NCI-H1930 (cell line): ENCODE measurements at regions not wholly inside any gene's neighbourhood (a gene's known extent, or its start where the extent isn't known, plus 50 kb on each side); places are given as distances from the start of the nearest gene placed in this dataset.
"Not testable (repeated sequence)": the region's sequence is repeated elsewhere in the genome, so short reads cannot be mapped to it uniquely, and the experiment has no call there.

Experiments
- DNase-seq, 2 experiments: peaks; one replicate each; lab custom pipeline; 2025; lab: John Stamatoyannopoulos, UW

DNA sequence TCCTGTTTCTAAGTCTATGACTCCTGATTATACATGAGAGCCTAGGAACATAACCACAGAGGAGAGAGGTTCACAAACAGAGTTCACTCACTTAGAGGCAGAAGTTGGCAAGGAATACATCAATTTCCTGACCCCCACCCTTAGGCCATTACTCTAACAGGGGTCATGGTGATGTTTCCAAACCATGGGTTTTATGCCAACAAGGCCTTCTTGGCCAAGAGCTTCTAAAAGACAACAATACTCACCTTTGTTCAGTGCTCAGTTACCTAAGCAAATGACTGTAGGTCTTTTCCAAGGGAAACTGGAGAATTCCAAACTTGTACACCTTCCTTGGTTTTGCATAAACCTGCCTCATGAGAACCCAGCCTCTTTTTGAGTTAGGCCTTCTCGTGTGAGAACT is 52.6 kb downstream of the ERICH4 start:
- no peak for DNase-seq

DNA sequence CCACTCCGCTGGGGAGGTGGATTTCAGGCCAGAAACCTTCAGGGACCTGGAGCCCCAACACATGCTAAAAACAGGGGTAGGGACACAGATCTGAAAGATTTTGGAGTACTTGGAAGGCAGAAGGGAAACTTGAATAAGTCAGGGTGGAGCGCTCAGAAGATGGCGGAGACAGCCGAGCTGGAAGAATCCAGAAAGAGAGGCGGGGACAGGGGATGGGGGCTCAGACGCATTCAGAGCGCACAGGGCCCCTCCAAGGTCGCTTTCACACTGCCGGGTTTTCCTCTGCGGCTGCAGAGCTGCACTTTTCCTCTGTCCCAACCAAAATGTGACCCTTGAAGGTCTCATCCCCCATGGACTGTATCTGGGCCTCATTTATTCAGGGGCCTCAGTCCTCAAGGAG is 56.9 kb downstream of the ERICH4 start:
- no peak for DNase-seq

GRCh38 chr19:41500443-41500842 is 57.5 kb downstream of the ERICH4 start:
- DNase-seq, result no peak

- peak in 1 of 2 experiments; percentile 31 for DNase-seq
Observed at GRCh38 chr19:41501854-41502253, 58.9 kb downstream of the ERICH4 start.

- no peak for DNase-seq
Observed at GRCh38 chr19:41505105-41505504, 62.1 kb downstream of the ERICH4 start.

DNA sequence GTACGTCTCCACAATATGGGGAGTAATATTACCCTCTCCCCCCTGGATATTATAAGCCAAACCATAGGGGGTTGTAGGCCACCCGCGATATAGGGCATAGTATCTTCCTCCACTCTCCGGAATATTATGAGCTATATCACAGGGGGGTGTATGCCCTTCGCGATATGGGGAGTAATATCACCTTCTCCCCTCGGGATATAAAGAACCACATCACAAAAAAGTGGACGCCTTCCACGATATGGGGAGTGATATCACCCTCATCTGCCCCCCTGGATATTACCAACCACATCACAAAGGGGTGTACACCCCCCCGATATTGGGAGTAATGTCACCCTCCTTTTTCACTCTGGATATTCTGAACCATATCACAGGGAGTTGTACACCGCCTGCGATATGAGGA is 65.5 kb upstream of the CEACAM21 start:
- DNase-seq, result no peak

DNA sequence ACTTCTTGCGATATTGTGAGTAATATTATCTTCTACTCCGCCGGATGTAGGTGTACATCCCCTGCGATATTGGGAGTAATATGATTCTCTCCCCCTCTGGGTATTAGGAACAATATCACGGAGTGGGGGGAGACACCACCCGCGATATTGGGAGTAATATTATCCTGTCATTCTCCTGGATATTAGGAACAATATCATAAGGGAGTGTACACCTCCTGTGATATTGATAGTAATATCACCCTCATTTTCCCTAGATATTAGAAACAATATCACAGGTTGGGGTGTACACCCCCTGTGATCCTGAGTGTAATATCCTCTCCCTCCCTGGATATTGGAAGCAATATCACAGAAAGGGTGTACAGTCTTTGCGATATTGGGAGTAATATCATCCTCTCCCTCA is 64.3 kb upstream of the CEACAM21 start:
- DNase-seq, result no peak

- DNase-seq, result no peak
Observed at GRCh38 chr19:41515015-41515652, 60.8 kb upstream of the CEACAM21 start.

GRCh38 chr19:41516292-41517171 is 59.4 kb upstream of the CEACAM21 start:
- not testable (repeated sequence) for DNase-seq

GRCh38 chr19:41518141-41518540 is 57.8 kb upstream of the CEACAM21 start:
- no peak for DNase-seq

DNA sequence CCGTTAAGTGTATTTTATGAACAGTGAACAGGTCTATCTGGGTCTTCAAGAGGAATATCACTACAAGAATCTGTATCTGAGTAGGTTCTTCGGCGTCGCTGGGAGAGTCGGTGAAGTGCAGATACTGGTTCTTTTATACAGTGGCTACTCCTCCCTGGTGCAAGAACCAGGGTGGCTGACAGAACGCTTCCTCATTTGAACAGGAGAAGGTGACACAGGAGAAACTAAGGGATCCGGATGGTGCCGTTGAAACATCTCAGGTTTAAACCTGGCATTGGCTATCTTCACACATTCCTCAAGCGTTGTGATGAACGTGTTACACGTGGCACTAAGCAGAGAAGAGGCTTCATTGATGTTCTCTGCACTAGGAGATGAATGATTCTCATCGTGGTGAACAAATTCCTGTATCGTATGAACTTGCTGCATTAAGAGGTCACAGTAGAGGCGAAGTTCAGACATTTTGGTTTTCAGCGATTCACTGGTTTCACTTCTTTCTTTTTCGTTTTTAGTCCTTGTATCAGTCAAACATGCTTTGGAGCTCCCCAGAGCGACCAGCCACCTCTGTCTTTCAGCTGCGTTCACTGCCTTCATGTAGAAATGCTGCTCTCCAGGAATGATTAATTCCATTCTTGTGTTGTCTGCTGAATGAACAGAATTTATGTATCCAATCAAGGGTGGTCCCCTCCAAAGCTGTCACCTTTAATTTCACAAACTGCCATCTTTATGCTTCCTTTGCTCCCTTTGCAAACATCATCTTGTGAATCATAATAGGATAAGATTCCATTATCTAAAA is 54.6 kb upstream of the CEACAM21 start:
- DNase-seq, result not testable (repeated sequence)

DNA sequence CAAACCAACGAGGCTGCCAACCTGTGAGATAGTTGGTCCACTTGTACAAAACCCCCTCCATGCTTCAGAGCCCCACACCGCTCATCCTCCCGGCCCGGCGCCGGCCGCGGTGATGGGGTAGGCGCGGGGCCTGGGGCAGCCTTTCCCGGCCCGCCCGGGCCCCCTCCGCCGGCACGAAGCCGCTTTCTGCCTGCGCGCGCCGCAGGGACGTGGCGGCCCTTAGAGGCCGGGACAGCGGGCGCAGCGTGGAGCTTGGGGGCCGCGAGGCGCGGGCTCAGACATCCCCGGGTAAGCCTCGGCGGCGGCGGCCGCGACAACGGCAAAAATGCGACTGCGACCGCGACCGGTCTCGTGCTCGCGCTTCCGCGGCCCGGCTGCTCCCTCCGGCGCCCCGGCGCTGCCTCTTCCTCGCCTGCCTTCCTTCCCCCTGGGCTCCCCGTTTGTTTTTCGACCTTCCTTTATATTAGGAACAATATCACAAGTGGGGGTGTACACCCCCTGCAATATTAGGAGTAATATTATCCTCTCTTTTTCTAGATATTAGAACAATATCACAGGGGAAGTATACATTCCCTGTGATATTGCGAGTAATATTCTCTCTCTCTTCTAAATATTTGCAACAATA is 53.9 kb upstream of the CEACAM21 start:
- no peak for DNase-seq

DNA sequence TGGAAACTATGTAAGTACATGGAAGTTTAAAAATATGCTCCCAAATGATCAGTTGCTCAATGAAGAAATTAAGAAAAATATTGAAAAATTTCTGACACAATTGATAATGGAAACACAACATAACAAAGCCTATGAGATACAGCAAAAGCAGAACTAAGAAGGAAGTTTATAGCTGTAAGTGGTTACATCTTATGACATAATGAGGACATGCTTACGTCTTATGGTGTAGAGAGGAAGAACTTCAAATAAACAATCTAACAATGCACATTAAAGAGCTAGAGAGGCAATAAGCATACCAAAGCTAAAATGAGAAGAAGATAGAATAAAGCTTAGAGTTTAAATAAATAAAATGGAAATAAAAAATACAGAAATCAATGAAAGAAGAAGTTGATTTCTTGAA is 50.0 kb upstream of the CEACAM21 start:
- DNase-seq, result no peak
